Endothelial cell of umbilical vein (primary cell): ENCODE measurements at regions not wholly inside any gene's neighbourhood (a gene's known extent, or its start where the extent isn't known, plus 50 kb on each side); places are given as distances from the start of the nearest gene placed in this dataset.

Source experiments
- MYC ChIP-seq: IDR thresholded peaks from one replicate; pipeline ENCODE4 v1.6.1; 2011; ENCODE audit warnings: mild to moderate bottlenecking, low read depth, low read length
- TF ChIP-seq, protein P1 (sequence below), 2 donors: IDR thresholded peaks; 1 replicate in 1 of 2; 2 replicates in 1 of 2; pipeline ENCODE4 v1.5.1; 2011; ENCODE audit warnings: low read length in 2 of 2, mild to moderate bottlenecking in 2 of 2, moderate library complexity in 2 of 2, control low read depth in 1 of 2, inconsistent platforms in 1 of 2, low read depth in 1 of 2; ENCODE audit not compliant: insufficient read depth in 1 of 2; ENCODE audit errors: extremely low read depth in 1 of 2

DNA sequence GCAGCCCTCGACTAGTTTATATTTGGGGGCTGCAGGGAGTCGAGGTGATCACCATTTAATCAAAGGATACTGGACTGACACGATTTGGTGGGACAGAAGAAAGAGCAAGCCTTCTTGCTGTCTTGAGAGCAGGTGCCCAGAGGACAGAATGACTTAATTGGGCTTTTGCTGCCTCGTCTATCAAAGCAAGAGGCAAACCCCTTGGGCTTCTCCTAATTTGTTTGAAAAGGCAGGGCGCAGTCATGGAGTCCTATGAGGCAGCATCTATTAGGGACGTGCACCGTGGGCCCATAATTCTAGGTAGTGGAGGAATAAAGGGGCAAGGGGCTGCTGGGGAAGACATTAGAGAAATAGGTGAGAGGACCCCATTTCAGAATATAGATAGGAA, 1411.3 kb downstream of the TBC1D22A start:
- TF ChIP-seq, protein P1, sequence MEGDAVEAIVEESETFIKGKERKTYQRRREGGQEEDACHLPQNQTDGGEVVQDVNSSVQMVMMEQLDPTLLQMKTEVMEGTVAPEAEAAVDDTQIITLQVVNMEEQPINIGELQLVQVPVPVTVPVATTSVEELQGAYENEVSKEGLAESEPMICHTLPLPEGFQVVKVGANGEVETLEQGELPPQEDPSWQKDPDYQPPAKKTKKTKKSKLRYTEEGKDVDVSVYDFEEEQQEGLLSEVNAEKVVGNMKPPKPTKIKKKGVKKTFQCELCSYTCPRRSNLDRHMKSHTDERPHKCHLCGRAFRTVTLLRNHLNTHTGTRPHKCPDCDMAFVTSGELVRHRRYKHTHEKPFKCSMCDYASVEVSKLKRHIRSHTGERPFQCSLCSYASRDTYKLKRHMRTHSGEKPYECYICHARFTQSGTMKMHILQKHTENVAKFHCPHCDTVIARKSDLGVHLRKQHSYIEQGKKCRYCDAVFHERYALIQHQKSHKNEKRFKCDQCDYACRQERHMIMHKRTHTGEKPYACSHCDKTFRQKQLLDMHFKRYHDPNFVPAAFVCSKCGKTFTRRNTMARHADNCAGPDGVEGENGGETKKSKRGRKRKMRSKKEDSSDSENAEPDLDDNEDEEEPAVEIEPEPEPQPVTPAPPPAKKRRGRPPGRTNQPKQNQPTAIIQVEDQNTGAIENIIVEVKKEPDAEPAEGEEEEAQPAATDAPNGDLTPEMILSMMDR (IDR thresholded peaks at IDR 0.05; ENCODE audit: extremely low read depth in 1 of 2, insufficient read depth in 1 of 2, low read depth in 1 of 2, low read length in 2 of 2) = no peak
- TF ChIP-seq MYC = no peak
